IPS-15b (cell line): ENCODE measurements at regions not wholly inside any gene's neighbourhood (a gene's known extent, or its start where the extent isn't known, plus 50 kb on each side); places are given as distances from the start of the nearest gene placed in this dataset.

Experiments
- H3K27me3 ChIP-seq: one replicate; pipeline ENCODE4 v1.6.1; 2013; ENCODE audit warnings: low read length; ENCODE audit not compliant: control insufficient read depth, insufficient read depth
- H3K36me3 ChIP-seq: one replicate; pipeline ENCODE4 v1.6.1; 2013; ENCODE audit warnings: low read length; ENCODE audit not compliant: control insufficient read depth, insufficient read depth
- H3K4me1 ChIP-seq: one replicate; pipeline ENCODE4 v1.6.1; 2013; ENCODE audit warnings: mild to moderate bottlenecking, low read length; ENCODE audit not compliant: control insufficient read depth, insufficient read depth
- H3K4me3 ChIP-seq: one replicate; pipeline ENCODE4 v1.5.1; 2013; ENCODE audit warnings: low read depth, low read length
- H3K9ac ChIP-seq: one replicate; pipeline ENCODE4 v1.6.1; 2013; ENCODE audit warnings: low read depth, mild to moderate bottlenecking, low read length
- H3K9me3 ChIP-seq: one replicate; pipeline ENCODE4 v1.6.1; 2013; ENCODE audit warnings: mild to moderate bottlenecking, low read length; ENCODE audit not compliant: control insufficient read depth, insufficient read depth

- no peaks in the 10 kb centered on the region for H3K27me3 ChIP-seq
- no peaks in the 10 kb centered on the region for H3K36me3 ChIP-seq
- H3K4me3 ChIP-seq, result no peak overlapping the region
- H3K9ac ChIP-seq, result no peak overlapping the region
- no peaks in the 10 kb centered on the region for H3K4me1 ChIP-seq
- no peaks in the 10 kb centered on the region for H3K9me3 ChIP-seq
These were observed 396.1 kb downstream of the SFMBT2 start for GRCh38 chr10:7014721-7015120.

GRCh38 chr10:7011994-7012393 is 398.8 kb downstream of the SFMBT2 start:
- no peaks in the 10 kb centered on the region for H3K9me3 ChIP-seq
- H3K36me3 ChIP-seq, result no peaks in the 10 kb centered on the region
- no peak overlapping the region for H3K9ac ChIP-seq
- no peaks in the 10 kb centered on the region for H3K27me3 ChIP-seq
- no peaks in the 10 kb centered on the region for H3K4me1 ChIP-seq
- no peak overlapping the region for H3K4me3 ChIP-seq

- no peak overlapping the region for H3K4me3 ChIP-seq
- no peaks in the 10 kb centered on the region for H3K4me1 ChIP-seq
- no peak overlapping the region for H3K9ac ChIP-seq
- H3K36me3 ChIP-seq, result no peaks in the 10 kb centered on the region
- H3K27me3 ChIP-seq, result no peaks in the 10 kb centered on the region
- H3K9me3 ChIP-seq, result no peaks in the 10 kb centered on the region
These were observed 402.2 kb downstream of the SFMBT2 start for GRCh38 chr10:7008645-7009044.

DNA sequence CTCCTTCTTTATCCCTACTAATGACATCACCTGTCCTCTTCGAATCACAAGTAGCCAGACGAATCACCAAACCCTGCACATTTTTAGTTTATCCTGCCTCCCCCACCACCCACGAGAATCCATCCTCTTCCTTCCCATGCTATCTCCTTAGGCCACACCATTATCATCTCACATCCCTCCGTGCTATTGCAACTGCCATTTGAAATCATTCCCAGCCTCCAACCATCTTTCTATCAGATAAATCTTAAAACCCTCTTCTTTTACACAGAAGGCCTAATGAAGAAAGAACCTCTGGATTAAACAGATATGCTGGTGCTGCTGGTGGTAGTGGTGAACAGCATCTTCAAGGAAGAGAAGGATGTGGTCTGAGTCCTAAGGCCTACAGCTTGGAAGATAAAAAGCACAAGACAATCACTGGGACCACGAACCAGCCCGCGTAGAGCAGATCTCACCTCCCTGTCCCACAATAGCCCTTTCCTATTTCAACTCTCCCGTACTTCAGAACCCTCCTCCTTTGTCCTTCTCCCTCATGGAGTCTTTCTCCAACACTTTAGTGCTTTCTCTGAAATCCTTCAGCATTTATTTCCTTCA is 403.1 kb downstream of the SFMBT2 start:
- H3K4me1 ChIP-seq, result no peaks in the 10 kb centered on the region
- no peak overlapping the region for H3K9ac ChIP-seq
- H3K4me3 ChIP-seq, result no peak overlapping the region
- H3K36me3 ChIP-seq, result no peaks in the 10 kb centered on the region
- no peaks in the 10 kb centered on the region for H3K27me3 ChIP-seq
- no peaks in the 10 kb centered on the region for H3K9me3 ChIP-seq

DNA sequence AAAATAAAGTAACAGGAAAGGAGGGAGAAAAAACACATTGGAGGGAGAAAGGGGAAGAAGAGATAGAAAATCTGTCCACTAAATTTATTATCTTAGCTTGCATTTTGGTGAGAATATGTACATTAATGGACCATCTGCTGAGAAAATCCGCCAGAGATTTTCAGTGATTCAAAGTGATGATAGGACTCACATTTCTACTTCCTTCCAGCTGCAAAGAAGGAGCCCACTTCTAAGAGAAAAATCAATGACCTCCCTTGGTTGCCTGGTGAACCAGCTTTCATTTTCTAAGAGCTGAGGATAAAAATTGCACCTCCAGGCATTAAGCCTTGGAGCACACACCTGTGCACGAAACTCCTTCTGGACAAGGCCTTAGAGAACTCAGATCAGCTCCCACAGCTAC is 404.3 kb downstream of the SFMBT2 start:
- no peak overlapping the region for H3K9ac ChIP-seq
- H3K4me3 ChIP-seq, result no peak overlapping the region
- H3K27me3 ChIP-seq, result no peaks in the 10 kb centered on the region
- H3K9me3 ChIP-seq, result no peaks in the 10 kb centered on the region
- no peaks in the 10 kb centered on the region for H3K36me3 ChIP-seq
- no peaks in the 10 kb centered on the region for H3K4me1 ChIP-seq

DNA sequence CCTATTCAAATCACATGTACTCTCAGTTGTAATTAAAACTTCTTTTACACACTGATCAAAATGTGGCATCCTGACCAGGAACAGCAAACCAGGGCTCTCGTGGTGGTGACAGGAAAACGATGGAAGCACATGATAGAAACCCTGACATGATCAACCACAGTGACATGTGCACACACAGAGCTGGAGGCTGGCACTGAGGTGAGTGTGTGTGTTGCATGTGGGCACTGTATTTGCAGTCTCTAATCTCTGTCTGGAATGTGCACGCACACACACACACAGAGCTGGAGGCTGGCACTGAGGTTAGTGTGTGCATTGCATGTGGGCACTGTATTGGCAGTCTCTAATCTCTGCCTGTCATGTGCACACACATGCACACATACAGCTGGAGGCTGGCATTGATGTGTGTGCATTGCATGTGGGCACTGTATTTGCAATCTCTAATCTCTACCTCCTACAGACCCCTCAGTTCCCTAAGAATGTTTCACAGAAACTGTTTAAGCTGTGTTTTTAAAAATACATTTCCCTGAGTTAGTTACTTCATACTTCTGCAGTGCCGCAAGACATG is 406.9 kb downstream of the SFMBT2 start:
- no peak overlapping the region for H3K9ac ChIP-seq
- H3K4me3 ChIP-seq, result no peak overlapping the region
- H3K27me3 ChIP-seq, result no peaks in the 10 kb centered on the region
- no peaks in the 10 kb centered on the region for H3K9me3 ChIP-seq
- H3K4me1 ChIP-seq, result no peaks in the 10 kb centered on the region
- no peaks in the 10 kb centered on the region for H3K36me3 ChIP-seq

GRCh38 chr10:7000061-7000460 is 410.8 kb downstream of the SFMBT2 start:
- no peaks in the 10 kb centered on the region for H3K36me3 ChIP-seq
- H3K4me1 ChIP-seq, result no peaks in the 10 kb centered on the region
- no peak overlapping the region for H3K9ac ChIP-seq
- H3K27me3 ChIP-seq, result no peaks in the 10 kb centered on the region
- no peaks in the 10 kb centered on the region for H3K9me3 ChIP-seq
- H3K4me3 ChIP-seq, result no peak overlapping the region

- no peaks in the 10 kb centered on the region for H3K27me3 ChIP-seq
- H3K4me3 ChIP-seq, result no peak overlapping the region
- no peaks in the 10 kb centered on the region for H3K36me3 ChIP-seq
- H3K4me1 ChIP-seq, result no peaks in the 10 kb centered on the region
- H3K9ac ChIP-seq, result no peak overlapping the region
- H3K9me3 ChIP-seq, result no peaks in the 10 kb centered on the region
These were observed 411.5 kb downstream of the SFMBT2 start for GRCh38 chr10:6999232-6999925.

DNA sequence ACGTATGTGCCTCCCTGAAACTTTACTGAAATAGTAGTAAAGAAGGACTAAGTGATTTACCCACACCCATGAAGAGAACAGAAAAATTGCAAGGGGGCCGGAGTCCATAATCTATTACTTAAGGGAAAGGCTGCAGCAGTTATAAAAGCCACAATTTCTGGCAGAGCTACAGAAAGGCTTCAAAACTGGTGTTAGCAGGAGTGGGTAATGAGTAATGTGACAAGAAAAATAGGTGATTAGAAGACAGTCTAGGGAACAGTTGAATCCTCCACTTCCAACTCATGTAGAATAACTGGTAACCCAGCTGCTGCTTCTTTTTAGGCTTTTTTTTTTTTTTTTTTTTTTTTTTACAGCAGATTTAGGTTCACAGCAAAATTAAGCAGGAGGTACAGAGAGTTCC is 413.3 kb downstream of the SFMBT2 start:
- Histone ChIP-seq H3K4me3 (no peak overlapping the region), H3K27me3 (no peaks in the 10 kb centered on the region), H3K36me3 (no peaks in the 10 kb centered on the region), H3K9me3 (no peaks in the 10 kb centered on the region), H3K4me1 (no peaks in the 10 kb centered on the region), H3K9ac (no peak overlapping the region)

GRCh38 chr10:6996431-6996830 is 414.4 kb downstream of the SFMBT2 start:
- Histone ChIP-seq H3K4me3 (no peak overlapping the region), H3K9ac (no peak overlapping the region), H3K9me3 (no peaks in the 10 kb centered on the region), H3K4me1 (no peaks in the 10 kb centered on the region), H3K36me3 (no peaks in the 10 kb centered on the region), H3K27me3 (no peaks in the 10 kb centered on the region)

- Histone ChIP-seq H3K36me3 (no peaks in the 10 kb centered on the region), H3K27me3 (no peaks in the 10 kb centered on the region), H3K4me3 (no peak overlapping the region), H3K9ac (no peak overlapping the region), H3K9me3 (no peaks in the 10 kb centered on the region), H3K4me1 (no peaks in the 10 kb centered on the region)
These were observed 415.0 kb downstream of the SFMBT2 start for GRCh38 chr10:6995831-6996230.

- Histone ChIP-seq H3K9me3 (no peaks in the 10 kb centered on the region), H3K36me3 (no peaks in the 10 kb centered on the region), H3K9ac (no peak overlapping the region), H3K4me3 (no peak overlapping the region), H3K4me1 (no peaks in the 10 kb centered on the region), H3K27me3 (no peaks in the 10 kb centered on the region)
These were observed 415.3 kb upstream of the PRKCQ start for GRCh38 chr10:6995341-6995740.
